ENCODE measurements at regions not wholly inside any gene's neighbourhood (a gene's known extent, or its start where the extent isn't known, plus 50 kb on each side); places are given as distances from the start of the nearest gene placed in this dataset.

GRCh38 chr2:67600222-67600871, 203.2 kb downstream of the ETAA1 start:
- TF ChIP-seq CTCF (IDR thresholded peaks at IDR 0.05; ENCODE audit: control insufficient read depth, insufficient read depth, low read depth, low read length, missing control alignments), result no peak
- DNase-seq (ENCODE audit: low read depth), result no peak

GRCh38 chr2:67600946-67601345, 203.8 kb downstream of the ETAA1 start:
- no peak for TF ChIP-seq CTCF (IDR thresholded peaks at IDR 0.05; ENCODE audit: control insufficient read depth, insufficient read depth, low read depth, low read length, missing control alignments)
- H3K4me3 ChIP-seq (ENCODE audit: control insufficient read depth, low read depth, low read length), result no peak overlapping the region
- peak; percentile 17 for DNase-seq (ENCODE audit: low read depth)

More at GRCh38 chr2:67600222-67600871, 203.2 kb downstream of the ETAA1 start:
- H3K4me3 ChIP-seq (ENCODE audit: control insufficient read depth, low read depth, low read length), result no peak overlapping the region

GRCh38 chr2:67604360-67604759, 207.2 kb downstream of the ETAA1 start:
- H3K4me3 ChIP-seq (ENCODE audit: control insufficient read depth, low read depth, low read length), result no peak overlapping the region
- DNase-seq (ENCODE audit: low read depth), result no peak
- TF ChIP-seq CTCF (IDR thresholded peaks at IDR 0.05; ENCODE audit: control insufficient read depth, insufficient read depth, low read depth, low read length, missing control alignments), result no peak

GRCh38 chr2:67612576-67613042, 215.5 kb downstream of the ETAA1 start:
- TF ChIP-seq CTCF (IDR thresholded peaks at IDR 0.05; ENCODE audit: control insufficient read depth, insufficient read depth, low read depth, low read length, missing control alignments), result no peak
- peak; percentile 45 for DNase-seq (ENCODE audit: low read depth)
- no peak overlapping the region for H3K4me3 ChIP-seq (ENCODE audit: control insufficient read depth, low read depth, low read length)

- H3K4me3 ChIP-seq (ENCODE audit: control insufficient read depth, low read depth, low read length), result no peak overlapping the region
- no peak for TF ChIP-seq CTCF (IDR thresholded peaks at IDR 0.05; ENCODE audit: control insufficient read depth, insufficient read depth, low read depth, low read length, missing control alignments)
- DNase-seq (ENCODE audit: low read depth), result no peak
These were observed 216.1 kb downstream of the ETAA1 start for GRCh38 chr2:67613227-67613626.

- no peak for TF ChIP-seq CTCF (IDR thresholded peaks at IDR 0.05; ENCODE audit: control insufficient read depth, insufficient read depth, low read depth, low read length, missing control alignments)
- H3K4me3 ChIP-seq (ENCODE audit: control insufficient read depth, low read depth, low read length), result no peak overlapping the region
- DNase-seq (ENCODE audit: low read depth), result no peak
These were observed 217.3 kb downstream of the ETAA1 start for GRCh38 chr2:67614454-67614853.
